ENCODE measurements at regions not wholly inside any gene's neighbourhood (a gene's known extent, or its start where the extent isn't known, plus 50 kb on each side); places are given as distances from the start of the nearest gene placed in this dataset.
"Not testable (repeated sequence)": the region's sequence is repeated elsewhere in the genome, so short reads cannot be mapped to it uniquely, and the experiment has no call there.

- no peak overlapping the region for H3K4me3 ChIP-seq (ENCODE audit: low read depth, low read length)
- DNase-seq (ENCODE audit: low read depth): no peak
- TF ChIP-seq CTCF (IDR thresholded peaks at IDR 0.05; ENCODE audit: insufficient read depth, low read depth, low read length): no peak
Observed at GRCh38 chr2:182550234-182550633, 123.4 kb upstream of the PDE1A start.

DNA sequence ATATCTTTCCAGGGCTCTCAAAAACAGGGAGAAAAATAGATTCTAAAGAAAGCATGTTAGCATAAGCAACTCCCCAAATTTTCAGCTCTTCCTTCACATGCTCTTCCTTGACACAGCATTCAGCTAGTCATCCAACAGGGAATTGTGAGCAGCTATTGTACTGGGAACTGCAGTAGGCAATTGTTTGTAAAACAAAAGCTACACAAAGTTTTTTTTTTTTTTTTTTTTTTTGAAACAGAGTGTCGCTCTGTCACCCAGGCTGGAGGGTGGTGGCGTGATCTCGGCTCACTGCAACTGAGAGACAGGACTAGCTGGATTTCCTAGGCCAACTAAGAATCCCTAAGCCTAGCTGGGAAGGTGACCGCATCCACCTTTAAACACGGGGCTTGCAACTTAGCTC is 125.4 kb upstream of the PDE1A start:
- H3K4me3 ChIP-seq (ENCODE audit: low read depth, low read length); DNase-seq (ENCODE audit: low read depth): not testable (repeated sequence)

DNA sequence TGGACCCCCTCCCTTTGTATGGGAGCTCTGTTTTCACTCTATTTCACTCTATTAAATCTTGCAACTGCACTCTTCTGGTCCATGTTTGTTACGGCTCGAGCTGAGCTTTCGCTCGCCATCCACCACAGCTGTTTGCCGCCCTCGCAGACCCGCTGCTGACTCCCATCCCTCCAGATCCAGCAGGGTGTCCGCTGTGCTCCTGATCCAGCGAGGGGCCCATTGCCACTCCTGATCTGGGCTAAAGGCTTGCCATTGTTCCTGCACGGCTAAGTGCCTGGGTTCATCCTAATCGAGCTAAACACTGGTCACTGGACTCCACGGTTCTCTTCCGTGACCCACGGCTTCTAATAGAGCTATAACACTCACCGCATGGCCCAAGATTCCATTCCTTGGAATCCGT is 125.9 kb upstream of the PDE1A start:
- H3K4me3 ChIP-seq (ENCODE audit: low read depth, low read length); DNase-seq (ENCODE audit: low read depth): not testable (repeated sequence)

- no peak overlapping the region for H3K4me3 ChIP-seq (ENCODE audit: low read depth, low read length)
- no peak for TF ChIP-seq CTCF (IDR thresholded peaks at IDR 0.05; ENCODE audit: insufficient read depth, low read depth, low read length)
- no peak for DNase-seq (ENCODE audit: low read depth)
Observed at GRCh38 chr2:182553483-182553882, 126.6 kb upstream of the PDE1A start.

DNA sequence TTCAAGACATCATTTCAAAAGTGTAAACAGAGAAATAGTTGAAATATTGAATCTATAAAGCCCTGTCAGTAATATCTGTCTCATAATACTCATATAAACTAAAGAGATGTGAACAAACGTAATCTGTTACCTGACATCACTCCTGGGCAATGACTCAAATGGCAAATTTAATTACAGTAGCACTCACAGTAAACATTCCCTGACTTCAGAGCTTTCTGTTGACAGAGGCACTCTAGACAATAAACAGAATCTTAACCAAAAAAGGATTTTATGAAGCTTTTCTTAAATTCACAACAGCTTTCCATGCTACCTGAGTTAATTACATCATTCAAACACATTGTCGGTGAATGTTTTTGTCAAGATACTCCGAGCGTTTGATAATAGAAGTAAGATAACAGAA is 128.1 kb upstream of the PDE1A start:
- no peak for TF ChIP-seq CTCF (IDR thresholded peaks at IDR 0.05; ENCODE audit: insufficient read depth, low read depth, low read length)
- DNase-seq (ENCODE audit: low read depth): no peak
- H3K4me3 ChIP-seq (ENCODE audit: low read depth, low read length): no peak overlapping the region

DNA sequence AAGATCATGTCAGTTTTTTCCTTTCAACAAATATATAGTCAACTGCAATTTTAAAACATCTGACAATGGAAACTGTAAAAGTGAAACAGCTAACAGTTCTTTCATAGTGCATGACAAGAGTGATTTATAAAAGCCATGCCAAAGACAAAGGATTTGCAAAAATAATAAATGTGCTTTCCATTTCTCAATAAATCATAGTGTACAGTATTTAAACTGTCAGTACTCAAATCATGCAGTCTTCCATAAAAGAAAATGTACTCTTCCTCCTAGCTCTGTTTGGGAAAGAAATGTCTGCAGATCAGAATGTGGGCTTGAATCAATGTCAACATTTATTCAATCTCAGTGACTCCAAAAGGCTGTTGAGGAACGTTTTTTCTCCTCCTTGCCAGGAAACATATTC is 131.7 kb upstream of the PDE1A start:
- no peak for DNase-seq (ENCODE audit: low read depth)
- no peak for TF ChIP-seq CTCF (IDR thresholded peaks at IDR 0.05; ENCODE audit: insufficient read depth, low read depth, low read length)
- no peak overlapping the region for H3K4me3 ChIP-seq (ENCODE audit: low read depth, low read length)

DNA sequence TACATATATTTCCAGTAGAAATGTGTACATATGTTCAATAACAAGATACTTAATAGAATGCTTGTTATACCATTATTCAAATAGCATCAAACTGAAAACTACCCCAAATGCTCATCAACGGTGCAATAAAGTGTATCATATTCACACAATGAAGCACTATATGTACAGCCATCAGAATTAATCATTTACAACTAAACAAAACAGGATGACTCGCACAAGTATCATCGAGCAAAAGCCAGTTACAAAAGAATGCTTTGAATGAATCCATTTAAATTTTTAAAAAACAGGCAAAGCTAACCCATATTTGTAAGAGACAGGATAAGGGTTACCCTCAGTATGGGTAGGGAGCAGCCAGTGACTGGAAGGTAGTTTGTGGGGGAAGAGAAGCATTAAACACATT is 132.8 kb upstream of the PDE1A start:
- no peak for DNase-seq (ENCODE audit: low read depth)
- no peak overlapping the region for H3K4me3 ChIP-seq (ENCODE audit: low read depth, low read length)
- no peak for TF ChIP-seq CTCF (IDR thresholded peaks at IDR 0.05; ENCODE audit: insufficient read depth, low read depth, low read length)

- TF ChIP-seq CTCF (IDR thresholded peaks at IDR 0.05; ENCODE audit: insufficient read depth, low read depth, low read length): no peak
- DNase-seq (ENCODE audit: low read depth): no peak
- no peak overlapping the region for H3K4me3 ChIP-seq (ENCODE audit: low read depth, low read length)
Observed at GRCh38 chr2:182565911-182566567, 139.2 kb upstream of the PDE1A start.
